Gastroesophageal sphincter (tissue), 4 donors: ENCODE measurements at regions not wholly inside any gene's neighbourhood (a gene's known extent, or its start where the extent isn't known, plus 50 kb on each side); places are given as distances from the start of the nearest gene placed in this dataset.

Source experiments
- ATAC-seq: fragments of 150-250 bp; one replicate; pipeline ENCODE4 v1.9.1; 2016; ENCODE audit warnings: mild to moderate bottlenecking, moderate library complexity
- H3K27ac ChIP-seq, 4 donors: fragments of 200-600 bp; sonication (generic) in 3 of 4; 1 replicate in 3 of 4; 2 replicates in 1 of 4; pipeline ENCODE4 v1.5.1; 2016 to 2019
- H3K27me3 ChIP-seq: fragments of 200-600 bp; sonication (generic); one replicate; pipeline ENCODE4 v1.5.1; 2019
- H3K36me3 ChIP-seq, 2 donors: fragments of 200-600 bp; sonication (generic); one replicate each; pipeline ENCODE4 v1.5.1; 2019; ENCODE audit warnings: control low read depth in 1 of 2
- H3K4me1 ChIP-seq, 3 donors: fragments of 200-600 bp; sonication (generic); 1 replicate in 2 of 3; 2 replicates in 1 of 3; pipeline ENCODE4 v1.5.1; 2016 to 2019; ENCODE audit warnings: control low read depth in 2 of 3
- H3K4me3 ChIP-seq, 2 donors: fragments of 200-600 bp; sonication (generic); one replicate each; pipeline ENCODE4 v1.5.1; 2019; ENCODE audit warnings: mild to moderate bottlenecking in 1 of 2, moderate library complexity in 1 of 2
- H3K9me3 ChIP-seq, 3 donors: fragments of 200-600 bp; sonication (generic); one replicate each; pipeline ENCODE4 v1.5.1; 2017 to 2019; ENCODE audit warnings: control low read depth in 2 of 3
- CTCF ChIP-seq, 4 experiments: fragments of 200-600 bp in 2 of 4; fragments of 450-650 bp in 2 of 4; sonication (generic) in 1 of 4; IDR thresholded peaks; one replicate each; pipeline ENCODE4 v1.5.1; 2017 to 2019; ENCODE audit warnings: antibody characterized with exemption in 4 of 4, mild to moderate bottlenecking in 2 of 4, moderate library complexity in 2 of 4
- EP300 ChIP-seq: sonication (generic); formaldehyde crosslinking; IDR thresholded peaks from one replicate; pipeline ENCODE4 v1.6.1; 2017; ENCODE audit warnings: antibody characterized with exemption, mild to moderate bottlenecking
- POLR2A ChIP-seq, 2 donors: fragments of 450-650 bp; IDR thresholded peaks; one replicate each; pipeline ENCODE4 v1.6.1; 2017; ENCODE audit warnings: antibody characterized with exemption in 2 of 2, mild to moderate bottlenecking in 2 of 2, moderate library complexity in 1 of 2
- POLR2AphosphoS5 ChIP-seq: sonication (generic); formaldehyde crosslinking; IDR thresholded peaks from one replicate; pipeline ENCODE4 v1.6.1; 2017; ENCODE audit warnings: antibody characterized with exemption
- WGBS, 2 donors: methylation state at CpG; one replicate each; pipeline ENCODE4 v1.1.5; 2018; ENCODE audit warnings: low coverage in 1 of 2; 5-methylcytosine and 5-hydroxymethylcytosine counted together

DNA sequence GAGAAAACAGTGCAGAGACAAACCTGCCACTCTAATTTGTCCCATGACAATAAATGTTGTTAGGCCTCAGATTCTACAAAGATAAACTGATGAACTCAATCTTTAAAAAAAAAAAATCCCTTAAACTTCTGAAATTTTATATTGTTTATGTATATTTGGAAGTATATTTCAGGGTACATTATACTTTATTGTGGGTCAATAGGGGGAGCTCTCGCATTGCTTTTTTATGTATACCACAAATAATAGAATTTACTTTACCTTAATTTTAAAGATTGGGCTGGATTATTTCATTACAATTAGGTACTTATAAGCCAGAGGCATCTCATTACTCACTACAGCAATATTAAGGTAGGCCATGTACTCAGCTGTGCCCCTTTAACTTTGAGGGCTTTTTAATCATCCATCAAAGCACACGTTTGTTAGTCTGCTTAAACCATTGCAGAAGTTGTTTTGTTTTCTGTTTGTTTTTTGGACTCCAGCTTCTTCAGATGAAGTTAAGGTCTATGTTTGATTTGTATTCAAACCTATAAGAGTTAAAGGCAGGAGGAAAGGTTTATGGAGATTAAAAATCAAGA lies 56.3 kb upstream of the EYA4 start:
- Histone ChIP-seq H3K27me3 (no peaks in the 10 kb centered on the region), H3K4me3 (no peak overlapping the region), H3K4me1 (no peaks in the 10 kb centered on the region), H3K36me3 (no peaks in the 10 kb centered on the region), H3K9me3 (no peaks in the 10 kb centered on the region), H3K27ac (no peak overlapping the region)
- no peak for TF ChIP-seq POLR2A (IDR thresholded peaks at IDR 0.05)
- TF ChIP-seq CTCF (IDR thresholded peaks at IDR 0.05), result peak in 3 of 4 experiments; percentile 19 to 55 (median 28)
- no peak for TF ChIP-seq EP300
- no peak for TF ChIP-seq POLR2AphosphoS5
- 22 to 30% methylated on average over 2 of the region's 2 CpGs for WGBS, 2 donors
- ATAC-seq, result no peak

DNA sequence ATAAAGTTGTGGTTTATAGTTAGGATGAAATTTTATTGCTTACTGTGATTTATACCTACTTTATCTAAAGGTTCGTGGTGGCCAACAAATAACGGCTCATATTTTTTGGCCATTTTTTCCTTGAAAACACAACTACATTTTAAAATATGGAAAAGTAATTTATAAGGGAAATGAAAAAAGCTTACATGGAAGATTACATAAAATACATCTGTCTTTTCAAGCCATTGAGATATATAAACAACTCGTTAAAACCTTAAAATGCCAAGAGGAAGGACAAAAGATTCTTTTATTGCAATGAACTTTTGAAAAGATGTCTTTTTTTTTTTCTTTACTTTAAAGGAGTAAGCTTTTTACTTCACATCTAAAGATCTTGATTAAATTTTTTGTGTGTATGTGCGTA lies 55.4 kb upstream of the EYA4 start:
- H3K4me3 ChIP-seq, result no peak overlapping the region
- H3K9me3 ChIP-seq, result no peaks in the 10 kb centered on the region
- ATAC-seq, result no peak
- H3K27ac ChIP-seq, result no peak overlapping the region
- H3K27me3 ChIP-seq, result no peaks in the 10 kb centered on the region
- H3K36me3 ChIP-seq, result no peaks in the 10 kb centered on the region
- WGBS, 2 donors, result 60 to 70% methylated on average over 4 of the region's 4 CpGs
- TF ChIP-seq POLR2A (IDR thresholded peaks at IDR 0.05), result no peak
- TF ChIP-seq POLR2AphosphoS5, result no peak
- TF ChIP-seq CTCF (IDR thresholded peaks at IDR 0.05), result no peak
- TF ChIP-seq EP300, result no peak
- H3K4me1 ChIP-seq, result no peaks in the 10 kb centered on the region

DNA sequence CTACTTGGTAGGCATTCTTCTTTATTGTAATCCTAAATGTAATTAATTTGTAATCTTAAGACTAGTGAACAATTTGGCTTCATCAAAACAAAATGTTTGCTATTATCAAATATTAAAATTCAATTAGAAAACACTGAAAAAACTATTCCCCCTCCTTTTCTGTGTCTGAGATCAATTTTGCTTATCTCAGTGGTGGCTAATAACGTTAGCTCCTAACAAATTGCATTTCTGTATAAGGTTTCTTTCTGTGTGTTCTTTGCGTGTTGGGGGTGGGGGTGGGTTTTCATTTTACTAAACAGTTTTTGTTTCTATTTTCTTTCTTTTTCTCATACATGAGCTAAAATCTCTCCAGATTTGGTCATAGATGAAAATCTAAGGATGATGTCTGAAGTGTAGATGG lies 54.0 kb upstream of the EYA4 start:
- H3K4me3 ChIP-seq, result no peak overlapping the region
- ATAC-seq, result no peak

GRCh38 chr6:133187657-133188453 lies 53.3 kb upstream of the EYA4 start:
- TF ChIP-seq POLR2A (IDR thresholded peaks at IDR 0.05), result no peak
- TF ChIP-seq CTCF (IDR thresholded peaks at IDR 0.05), result no peak
- no peak for TF ChIP-seq POLR2AphosphoS5
- no peak for TF ChIP-seq EP300
- Histone ChIP-seq H3K27ac (no peak overlapping the region), H3K36me3 (no peaks in the 10 kb centered on the region), H3K27me3 (no peaks in the 10 kb centered on the region), H3K9me3 (no peaks in the 10 kb centered on the region), H3K4me1 (no peaks in the 10 kb centered on the region), H3K4me3 (no peak overlapping the region)
- WGBS, 2 donors, result 80 to 100% methylated on average over 1 of the region's 2 CpGs
- ATAC-seq, result no peak

More for the DNA sequence above, 54.0 kb upstream of the EYA4 start:
- Histone ChIP-seq H3K9me3 (no peaks in the 10 kb centered on the region), H3K4me1 (no peaks in the 10 kb centered on the region), H3K36me3 (no peaks in the 10 kb centered on the region), H3K27me3 (no peaks in the 10 kb centered on the region), H3K27ac (no peak overlapping the region)
- WGBS, 2 donors, result 64 to 78% methylated on average over 2 of the region's 2 CpGs
- TF ChIP-seq EP300, result no peak
- TF ChIP-seq CTCF (IDR thresholded peaks at IDR 0.05), result no peak
- no peak for TF ChIP-seq POLR2A (IDR thresholded peaks at IDR 0.05)
- no peak for TF ChIP-seq POLR2AphosphoS5

GRCh38 chr6:133190912-133191311 lies 50.2 kb upstream of the EYA4 start:
- Histone ChIP-seq H3K9me3 (peaks cover 0 to 10% (median 0%) of the 10 kb centered on the region in 3 donors), H3K36me3 (no peaks in the 10 kb centered on the region), H3K27me3 (no peaks in the 10 kb centered on the region), H3K4me3 (no peak overlapping the region), H3K4me1 (no peaks in the 10 kb centered on the region), H3K27ac (no peak overlapping the region)
- no peak for ATAC-seq
- 68 to 80% methylated on average over 3 of the region's 3 CpGs for WGBS, 2 donors
- TF ChIP-seq CTCF (IDR thresholded peaks at IDR 0.05), result no peak
- no peak for TF ChIP-seq POLR2A (IDR thresholded peaks at IDR 0.05)
- TF ChIP-seq EP300, result no peak
- no peak for TF ChIP-seq POLR2AphosphoS5
